ENCODE measurements at regions not wholly inside any gene's neighbourhood (a gene's known extent, or its start where the extent isn't known, plus 50 kb on each side); places are given as distances from the start of the nearest gene placed in this dataset.
A peak's percentile ranks its signal among the peaks of the same experiment; 100 is the strongest.

DNA sequence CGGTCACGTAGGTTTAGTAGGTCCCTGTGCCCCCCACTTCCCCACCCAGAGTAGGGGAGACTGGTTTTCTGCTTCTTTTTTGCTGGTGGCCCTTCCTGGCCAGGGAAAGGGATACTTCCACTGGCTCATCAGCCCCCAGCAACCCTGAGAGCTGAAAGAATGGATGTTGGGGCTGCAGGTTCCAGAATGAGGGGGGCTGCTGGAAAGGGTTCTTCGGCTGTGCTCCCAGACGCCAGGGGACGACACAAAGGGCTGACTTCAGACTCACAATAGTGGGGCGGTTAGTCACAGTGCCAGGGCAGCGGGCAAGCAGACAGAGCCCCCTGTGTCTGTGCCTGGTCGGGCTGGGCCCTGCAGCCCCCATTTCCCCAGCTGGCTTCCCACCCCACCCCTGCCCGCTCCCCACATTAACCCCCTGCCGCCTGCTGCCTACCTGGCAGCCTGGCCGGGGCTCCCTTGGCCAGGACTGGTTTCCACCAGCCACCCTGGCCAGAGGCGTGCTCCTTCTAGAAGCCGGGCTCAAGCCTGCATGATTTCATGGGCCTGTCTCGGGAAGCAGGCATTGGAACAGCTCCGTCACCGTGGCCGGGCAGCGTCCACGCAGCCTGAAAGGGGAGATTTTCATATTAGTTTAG is 79.1 kb upstream of the WNT7B start:
- Histone ChIP-seq H2AK5ac (ENCODE audit: low read depth, low read length) (no peak overlapping the region), H4K20me1 (ENCODE audit: insufficient read depth, low read length) (no peaks in the 10 kb centered on the region), H3K23ac (ENCODE audit: low read depth, low read length) (peak overlapping the region; percentile 45; the same call in 1 of the 2 replicates), H3K4me2 (ENCODE audit: low read depth, low read length) (no peak overlapping the region), H3K9ac (ENCODE audit: low read depth, low read length) (no peak overlapping the region), H3K36me3 (ENCODE audit: control insufficient read depth, insufficient read depth, low read length) (peaks cover 5% of the 10 kb centered on the region; the same call in 1 of the 2 replicates), H4K91ac (ENCODE audit: insufficient read depth, low read depth, low read length) (no peak overlapping the region), H3K14ac (replicated peaks; ENCODE audit: low read depth, low read length) (0 out of 2 replicates have a peak overlapping the region, but pooled peaks have one; percentile 26), H2BK15ac (ENCODE audit: low read depth, low read length) (no peak overlapping the region), H3K4me3 (ENCODE audit: insufficient read depth, low read depth, low read length) (no peak overlapping the region), H2BK120ac (ENCODE audit: low read depth, low read length) (no peak overlapping the region), H3K9me1 (ENCODE audit: insufficient read depth, low read length) (peaks cover 7% of the 10 kb centered on the region; the same call in 1 of the 2 replicates), H2BK5ac (ENCODE audit: low read depth, low read length, poor library complexity, severe bottlenecking) (no peak overlapping the region), H4K5ac (ENCODE audit: low read depth, low read length) (no peak overlapping the region), H3K79me1 (ENCODE audit: low read depth in 1 of 2, low read length in 2 of 2) (peaks cover 39 to 76% of the 10 kb centered on the region in 2 experiments), H3K4me1 (ENCODE audit: control insufficient read depth, insufficient read depth, low read length) (peaks cover 26% of the 10 kb centered on the region), H2BK20ac (ENCODE audit: low read depth, low read length) (no peak overlapping the region), H3K9me3 (ENCODE audit: control insufficient read depth, insufficient read depth, low read length) (no peaks in the 10 kb centered on the region), H2AFZ (replicated peaks; ENCODE audit: low read length, poor library complexity) (no peak overlapping the region), H3K18ac (ENCODE audit: low read depth, low read length) (no peak overlapping the region), H4K8ac (ENCODE audit: low read depth in 2 of 2, low read length in 2 of 2) (no peak overlapping the region), H2AK9ac (replicated peaks; ENCODE audit: low read depth, low read length, poor library complexity) (peak overlapping the region; percentile 37), H3K56ac (ENCODE audit: extremely low read depth, insufficient read depth, low read length) (no peak overlapping the region), H3K4ac (ENCODE audit: low read depth, low read length) (no peak overlapping the region), H3K27ac (ENCODE audit: insufficient read depth, low read length) (no peak overlapping the region), H3K27me3 (ENCODE audit: control insufficient read depth, insufficient read depth, low read length) (no peaks in the 10 kb centered on the region)
- in situ Hi-C loops (cut with MboI; ENCODE audit: low sequenced_read_pairs) (no loop called here), dilution Hi-C loops (cut with HindIII; ENCODE audit: low sequenced_read_pairs, unreplicated experiment) (no loop called here), intact Hi-C loops (cut with micrococcal nuclease) (loop anchor here (2.0 kb wide), 1 partner anchor 13 kb away; no protein-coding TSS in a partner anchor)
- no TSS peak for BruUV-seq (replicated peaks)
- DNase-seq (no peak), ATAC-seq (ENCODE audit: low read depth) (no peak)
- TF ChIP-seq CEBPB (IDR thresholded peaks at IDR 0.05; ENCODE audit: low read depth, low read length) (no peak), RAD21 (IDR thresholded peaks at IDR 0.05; ENCODE audit: low read length) (no peak), USF2 (IDR thresholded peaks at IDR 0.05; ENCODE audit: low read depth, low read length) (no peak), RFX5 (IDR thresholded peaks at IDR 0.05; ENCODE audit: low read depth, low read length) (no peak), BHLHE40 (IDR thresholded peaks at IDR 0.05; ENCODE audit: low read depth, low read length) (no peak), MXI1 (IDR thresholded peaks at IDR 0.05; ENCODE audit: borderline replicate concordance, low read depth, low read length) (no peak), NFE2L2 (IDR thresholded peaks at IDR 0.05; ENCODE audit: low read depth, low read length) (no peak), FOS (IDR thresholded peaks at IDR 0.05; ENCODE audit: low read depth, low read length) (no peak), CHD1 (IDR thresholded peaks at IDR 0.05; ENCODE audit: low read depth, low read length) (no peak), POLR2A (IDR thresholded peaks at IDR 0.05; ENCODE audit: low read depth, low read length) (no peak), MAZ (IDR thresholded peaks at IDR 0.05; ENCODE audit: borderline replicate concordance, low read depth, low read length) (no peak)
- TF ChIP-seq, protein P1, sequence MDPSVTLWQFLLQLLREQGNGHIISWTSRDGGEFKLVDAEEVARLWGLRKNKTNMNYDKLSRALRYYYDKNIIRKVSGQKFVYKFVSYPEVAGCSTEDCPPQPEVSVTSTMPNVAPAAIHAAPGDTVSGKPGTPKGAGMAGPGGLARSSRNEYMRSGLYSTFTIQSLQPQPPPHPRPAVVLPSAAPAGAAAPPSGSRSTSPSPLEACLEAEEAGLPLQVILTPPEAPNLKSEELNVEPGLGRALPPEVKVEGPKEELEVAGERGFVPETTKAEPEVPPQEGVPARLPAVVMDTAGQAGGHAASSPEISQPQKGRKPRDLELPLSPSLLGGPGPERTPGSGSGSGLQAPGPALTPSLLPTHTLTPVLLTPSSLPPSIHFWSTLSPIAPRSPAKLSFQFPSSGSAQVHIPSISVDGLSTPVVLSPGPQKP (IDR thresholded peaks at IDR 0.05; ENCODE audit: borderline replicate concordance, low read depth, low read length) = no peak
- ChIA-PET POLR2A (ENCODE audit: unreplicated experiment) (no interaction called here), CTCF (no interaction called here)
- 98% methylated on average over 11 of the region's 19 CpGs; no CpG with 5 or more reads in 1 of the 2 experiments for WGBS, 2 experiments (ENCODE audit: extremely low coverage in 2 of 2, insufficient read length in 1 of 2)

All from IMR-90 (cell line).